ENCODE measurements at regions not wholly inside any gene's neighbourhood (a gene's known extent, or its start where the extent isn't known, plus 50 kb on each side); places are given as distances from the start of the nearest gene placed in this dataset.
"Not testable (repeated sequence)": the region's sequence is repeated elsewhere in the genome, so short reads cannot be mapped to it uniquely, and the experiment has no call there.

- DNase-seq, result no peak
These were observed 218.1 kb upstream of the NREP start for GRCh38 chr5:111975133-111975532.

GRCh38 chr5:111973961-111974360, 217.0 kb upstream of the NREP start:
- no peak for DNase-seq

GRCh38 chr5:111972548-111972947, 215.6 kb upstream of the NREP start:
- DNase-seq, result no peak

DNA sequence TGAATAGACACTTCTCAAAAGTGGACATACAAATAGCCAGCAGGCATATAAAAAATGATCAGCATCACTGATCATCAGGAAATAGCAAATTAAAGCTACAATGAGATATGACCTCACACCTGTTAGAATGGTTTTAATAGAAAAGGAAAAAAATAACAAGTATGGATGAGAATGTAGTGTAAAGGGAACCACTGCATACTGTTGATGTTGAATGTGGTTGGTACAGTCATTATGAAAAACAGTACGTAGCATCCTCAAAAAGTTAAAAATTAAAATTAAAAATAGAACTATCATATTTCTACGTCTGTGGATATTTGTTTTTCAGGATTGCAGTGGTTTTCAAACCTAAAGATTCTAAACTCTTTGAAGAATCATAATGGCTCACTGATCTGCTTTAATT, 215.1 kb upstream of the NREP start:
- DNase-seq, result no peak

- DNase-seq, result no peak
These were observed 211.5 kb upstream of the NREP start for GRCh38 chr5:111968459-111968858.

DNA sequence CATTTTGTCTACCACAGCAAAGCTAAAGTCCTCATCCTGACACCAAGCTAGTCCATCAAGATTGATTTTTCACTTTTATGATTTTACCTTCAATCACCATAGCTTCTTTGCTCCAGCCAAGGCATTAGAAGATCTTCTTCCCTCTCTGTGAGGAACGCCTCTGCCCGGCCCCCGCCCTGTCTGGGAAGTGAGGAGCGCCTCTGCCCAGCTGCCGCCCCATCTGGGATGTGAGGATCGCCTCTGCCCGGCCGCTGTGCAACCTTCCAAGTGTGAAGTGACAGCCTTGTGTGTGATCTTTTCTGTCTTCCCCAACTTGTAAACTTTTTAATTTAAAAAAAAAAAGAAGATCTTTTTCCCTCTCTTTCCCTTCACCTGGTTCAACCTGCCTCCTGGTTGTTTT, 210.5 kb upstream of the NREP start:
- DNase-seq, result no peak

DNA sequence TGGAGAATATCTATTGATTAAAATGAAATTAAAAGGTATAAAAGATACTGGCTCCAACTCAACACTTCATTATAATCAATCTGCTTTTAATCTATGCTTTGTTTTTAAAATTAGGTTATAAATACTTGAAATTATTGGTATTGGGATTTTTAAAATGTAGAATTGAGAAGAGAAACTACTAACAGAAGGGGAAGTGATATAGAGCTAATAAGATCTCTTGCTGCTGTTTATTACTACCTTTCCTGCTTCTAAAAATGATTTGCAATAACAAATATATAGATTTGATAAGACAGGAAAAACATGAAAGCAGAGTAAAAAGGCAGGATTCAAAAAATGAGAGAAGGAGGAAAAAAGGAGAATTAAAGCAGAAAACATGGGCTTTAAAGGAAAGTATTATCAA, 209.3 kb upstream of the NREP start:
- no peak for DNase-seq

DNA sequence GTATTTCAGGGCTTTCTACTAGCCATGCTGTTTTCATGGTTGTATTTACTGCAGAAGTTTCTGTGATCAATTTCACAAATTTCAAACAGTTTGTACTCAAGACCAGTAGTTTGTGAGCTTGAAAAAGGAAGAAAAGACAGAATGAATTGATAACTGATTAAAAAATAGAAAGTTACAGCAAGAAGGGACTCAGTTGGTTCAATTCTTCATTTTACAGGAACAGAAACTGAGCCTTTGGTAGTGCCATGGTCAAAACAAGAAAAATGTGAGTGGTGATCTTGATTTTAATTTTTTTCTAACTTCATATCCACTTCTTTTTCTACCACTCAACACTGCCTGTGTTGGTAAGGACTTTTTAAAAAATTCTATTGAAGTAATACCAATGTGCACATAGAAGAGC, 206.6 kb upstream of the NREP start:
- DNase-seq, result no peak

DNA sequence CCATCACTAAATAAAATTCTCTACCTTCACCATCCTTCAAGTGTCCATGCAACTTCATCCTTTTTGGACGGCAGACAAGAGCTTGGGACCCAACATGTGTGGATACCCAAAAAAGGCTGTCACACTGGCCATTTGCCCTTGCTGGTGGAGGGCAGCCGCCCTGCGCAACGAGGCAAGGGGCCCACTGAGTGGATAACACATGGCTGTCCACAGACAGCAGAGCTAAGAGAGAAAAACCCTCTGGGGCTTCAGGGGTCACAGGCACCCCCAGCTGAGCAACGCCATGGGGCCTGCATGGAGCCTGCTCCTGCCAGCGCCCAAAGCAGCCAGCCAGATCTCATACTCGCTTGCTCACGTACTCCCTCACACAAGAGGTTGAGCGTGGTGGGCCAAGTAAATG, 205.9 kb upstream of the NREP start:
- no peak for DNase-seq

DNA sequence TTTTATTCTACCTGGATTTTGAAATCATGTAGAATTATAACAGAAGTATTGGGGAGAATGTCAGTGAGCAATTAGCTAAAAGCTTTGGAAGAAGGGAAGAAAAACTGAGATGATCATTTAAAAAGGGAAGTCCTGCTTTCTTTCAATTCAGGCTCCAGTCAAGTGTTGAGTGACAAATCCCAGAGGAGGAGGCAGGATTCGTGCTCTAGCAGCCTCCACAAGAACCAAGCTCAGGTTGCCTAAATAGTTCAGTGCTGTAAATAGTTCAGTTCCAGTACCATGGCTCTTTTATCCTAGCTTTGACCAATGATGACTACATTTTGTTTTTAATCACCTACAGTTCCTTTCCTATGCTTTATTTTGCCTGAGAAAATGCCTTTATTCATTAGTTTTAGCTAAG, 204.9 kb upstream of the NREP start:
- no peak for DNase-seq

DNA sequence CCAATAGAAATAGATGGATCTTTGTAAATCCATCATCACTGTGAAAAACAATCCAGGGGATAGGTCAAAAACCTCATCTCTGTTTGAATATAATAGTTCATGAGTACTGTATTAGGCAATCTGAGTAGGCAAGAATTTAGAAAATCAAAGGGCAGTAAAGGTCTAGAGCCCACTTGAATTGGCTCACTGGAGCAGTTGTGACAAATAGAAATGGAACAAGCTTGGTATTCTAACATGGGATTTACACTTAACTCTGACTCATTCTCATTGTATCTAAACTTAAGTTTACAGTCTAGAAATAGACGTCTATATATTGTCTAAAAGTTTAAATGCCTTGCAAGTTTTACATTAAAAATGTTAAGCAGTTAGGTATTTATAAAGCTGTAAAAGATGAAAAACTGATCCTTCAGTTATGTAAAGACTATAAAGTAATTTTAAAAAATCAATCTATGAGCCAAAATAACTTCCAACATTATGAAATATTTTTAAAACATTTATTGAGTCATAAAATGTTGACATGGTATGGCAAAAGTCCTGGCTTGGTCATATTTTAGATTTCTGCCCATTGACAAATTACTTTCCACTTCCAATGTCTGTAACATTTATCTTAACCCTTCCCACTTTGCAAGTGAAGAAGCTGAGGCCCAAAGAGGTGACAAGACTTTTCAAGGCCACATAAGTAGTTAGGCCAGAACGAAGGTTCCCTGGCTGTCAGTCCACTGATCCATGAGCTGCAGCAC, 203.7 kb upstream of the NREP start:
- DNase-seq, result no peak

DNA sequence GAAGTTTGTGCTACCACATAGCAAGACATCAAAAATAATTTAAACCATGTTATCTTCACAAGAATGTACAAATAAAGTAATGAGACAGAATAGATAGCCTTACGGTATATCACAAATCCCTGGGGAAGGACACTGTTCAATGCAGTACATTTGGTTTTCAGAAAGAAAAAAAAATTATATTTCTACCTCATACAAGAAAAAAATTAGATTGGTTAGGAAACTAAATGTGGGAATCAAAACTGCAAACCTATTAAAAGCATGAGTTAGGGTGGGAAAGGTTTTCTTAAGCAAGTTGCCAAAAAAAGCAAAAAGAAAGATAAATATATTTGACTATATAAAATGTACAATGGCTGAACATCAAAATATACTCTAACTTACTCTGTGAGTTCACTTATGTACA, 201.9 kb upstream of the NREP start:
- DNase-seq, result no peak

DNA sequence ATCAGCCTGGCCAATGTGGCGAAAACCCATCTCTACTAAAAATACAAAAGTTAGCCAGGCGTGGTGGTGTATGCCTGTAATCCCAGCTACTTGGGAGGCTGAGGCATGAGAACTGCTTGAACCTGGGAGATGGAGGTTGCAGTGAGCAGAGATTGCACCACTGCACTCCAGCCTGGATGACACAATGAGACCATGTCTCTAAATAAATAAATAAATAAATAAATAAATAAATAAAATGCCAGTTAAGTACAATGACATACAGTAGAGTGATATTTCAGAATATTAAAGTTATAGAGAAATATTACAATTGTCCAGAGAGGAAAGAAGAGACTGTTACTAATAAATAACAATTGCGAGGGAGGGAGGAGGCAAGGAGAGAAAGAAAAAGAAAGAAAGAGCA, 199.8 kb upstream of the NREP start:
- DNase-seq, result not testable (repeated sequence)

- DNase-seq, result no peak
These were observed 197.8 kb upstream of the NREP start for GRCh38 chr5:111954516-111955395.

- no peak for DNase-seq
These were observed 196.5 kb upstream of the NREP start for GRCh38 chr5:111953351-111954127.

DNA sequence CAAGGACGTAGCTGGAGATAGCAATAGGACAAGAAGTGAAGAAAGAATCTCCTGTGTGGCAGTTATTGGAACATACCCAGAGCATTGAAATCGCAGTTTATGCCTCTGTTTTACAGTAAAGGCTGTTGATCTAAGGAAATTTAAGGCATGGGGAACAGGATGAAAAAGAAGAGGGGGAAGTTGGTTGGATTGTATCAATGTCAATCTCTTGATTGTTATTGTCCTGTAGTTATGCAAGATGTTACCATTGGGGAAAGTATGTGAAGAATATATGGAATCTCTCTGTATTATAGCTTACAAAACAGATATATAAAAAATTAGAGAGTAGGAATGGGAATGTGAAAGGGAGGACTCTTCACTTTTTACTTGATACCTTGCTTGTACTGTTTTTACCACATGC, 195.6 kb upstream of the NREP start:
- DNase-seq, result no peak

- DNase-seq, result no peak
These were observed 193.7 kb upstream of the NREP start for GRCh38 chr5:111950660-111951059.

DNA sequence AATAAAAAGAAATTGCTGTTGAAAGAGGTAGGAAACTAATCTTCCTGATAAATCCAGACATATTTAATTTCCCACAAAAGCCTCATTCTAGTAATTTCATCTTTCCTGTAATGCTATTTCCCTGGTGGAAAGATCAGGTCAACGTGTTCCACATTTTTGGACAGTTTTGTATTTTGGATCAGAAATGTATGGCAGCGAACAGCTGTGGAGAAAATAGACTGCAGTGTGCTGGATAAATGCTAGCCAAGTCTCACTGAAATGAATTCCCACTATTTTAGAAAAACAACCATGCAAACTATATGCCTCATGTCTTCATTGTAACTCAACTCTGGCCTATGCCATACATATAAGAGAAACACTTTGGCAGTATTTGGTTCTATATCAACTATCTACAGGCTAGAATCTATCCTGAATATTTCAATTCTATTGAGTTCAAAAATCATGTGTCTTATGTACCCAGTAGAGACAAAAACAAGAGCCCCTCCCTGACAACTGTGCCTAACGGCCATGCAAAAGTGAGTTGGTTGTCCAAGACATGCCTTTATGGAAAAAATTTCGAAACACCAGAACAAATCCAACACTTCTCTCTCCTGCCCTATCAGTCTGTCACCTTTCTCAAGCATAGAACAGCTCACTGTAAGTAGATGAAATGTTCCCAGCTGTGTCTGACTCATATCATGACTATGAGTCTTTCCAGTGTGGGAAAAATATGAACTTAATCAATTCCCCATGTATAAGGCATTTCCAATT, 191.3 kb upstream of the NREP start:
- DNase-seq, result no peak

- DNase-seq, result no peak
These were observed 189.6 kb upstream of the NREP start for GRCh38 chr5:111946556-111946955.

GRCh38 chr5:111945535-111945934, 188.5 kb upstream of the NREP start:
- no peak for DNase-seq

- no peak for DNase-seq
These were observed 185.8 kb upstream of the NREP start for GRCh38 chr5:111942661-111943401.

GRCh38 chr5:111942201-111942600, 185.2 kb upstream of the NREP start:
- DNase-seq, result no peak
